Stimulated activated CD4-positive, alpha-beta T cell treated with anti-CD3 and anti-CD28 coated beads, Interleukin-2, amount 100 ng/mL, for 48 hours (primary cell): ENCODE measurements at regions not wholly inside any gene's neighbourhood (a gene's known extent, or its start where the extent isn't known, plus 50 kb on each side); places are given as distances from the start of the nearest gene placed in this dataset.

Experiments
- DNase-seq, 2 donors: peaks; one replicate each; pipeline ENCODE4 v3.0.0-alpha.2; 2020

- no peak for DNase-seq
These were observed 302.9 kb upstream of the RARB start for GRCh38 chr3:25125201-25125600.

- no peak for DNase-seq
These were observed 299.3 kb upstream of the RARB start for GRCh38 chr3:25128735-25129134.

GRCh38 chr3:25130724-25131520, 297.1 kb upstream of the RARB start:
- DNase-seq: no peak

DNA sequence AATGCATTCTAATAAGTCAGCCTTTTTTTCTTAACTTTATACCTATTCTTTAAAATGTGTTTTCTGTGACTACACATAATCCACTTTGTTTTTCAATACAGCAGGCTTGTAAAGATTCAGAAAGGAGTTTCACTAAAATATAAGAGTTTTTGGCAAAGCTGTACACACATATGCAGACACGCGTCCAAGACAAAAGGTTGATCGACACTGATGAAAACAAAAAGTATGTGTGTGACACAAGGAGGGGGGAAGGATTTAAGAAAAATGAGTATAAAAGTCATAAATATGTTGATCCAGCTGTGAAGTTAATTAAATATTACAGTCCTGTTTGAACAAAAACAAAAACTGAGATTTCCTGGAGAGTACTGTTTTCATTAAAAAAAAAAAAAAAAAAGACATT, 294.5 kb upstream of the RARB start:
- DNase-seq: no peak

GRCh38 chr3:25137606-25138005, 290.5 kb upstream of the RARB start:
- DNase-seq: no peak

DNA sequence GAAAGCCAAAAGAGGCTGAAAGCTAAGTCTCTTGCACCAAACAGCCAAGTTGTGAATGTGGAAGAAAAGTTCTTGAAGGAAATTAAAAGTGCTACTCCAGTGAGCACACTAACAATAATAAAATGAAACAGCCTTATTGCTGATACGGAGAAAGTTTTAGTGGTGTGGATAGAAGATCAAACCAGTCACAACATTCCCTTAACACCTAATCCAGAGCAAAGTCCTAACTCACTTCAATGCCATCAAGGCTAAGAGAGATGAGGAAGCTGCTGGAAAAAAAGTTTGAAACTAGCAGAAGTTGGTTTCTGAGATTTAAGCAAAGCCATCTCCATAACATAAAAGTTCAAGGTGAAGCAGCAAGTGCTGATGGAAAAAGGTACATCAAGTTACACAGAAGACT, 288.8 kb upstream of the RARB start:
- DNase-seq: no peak

DNA sequence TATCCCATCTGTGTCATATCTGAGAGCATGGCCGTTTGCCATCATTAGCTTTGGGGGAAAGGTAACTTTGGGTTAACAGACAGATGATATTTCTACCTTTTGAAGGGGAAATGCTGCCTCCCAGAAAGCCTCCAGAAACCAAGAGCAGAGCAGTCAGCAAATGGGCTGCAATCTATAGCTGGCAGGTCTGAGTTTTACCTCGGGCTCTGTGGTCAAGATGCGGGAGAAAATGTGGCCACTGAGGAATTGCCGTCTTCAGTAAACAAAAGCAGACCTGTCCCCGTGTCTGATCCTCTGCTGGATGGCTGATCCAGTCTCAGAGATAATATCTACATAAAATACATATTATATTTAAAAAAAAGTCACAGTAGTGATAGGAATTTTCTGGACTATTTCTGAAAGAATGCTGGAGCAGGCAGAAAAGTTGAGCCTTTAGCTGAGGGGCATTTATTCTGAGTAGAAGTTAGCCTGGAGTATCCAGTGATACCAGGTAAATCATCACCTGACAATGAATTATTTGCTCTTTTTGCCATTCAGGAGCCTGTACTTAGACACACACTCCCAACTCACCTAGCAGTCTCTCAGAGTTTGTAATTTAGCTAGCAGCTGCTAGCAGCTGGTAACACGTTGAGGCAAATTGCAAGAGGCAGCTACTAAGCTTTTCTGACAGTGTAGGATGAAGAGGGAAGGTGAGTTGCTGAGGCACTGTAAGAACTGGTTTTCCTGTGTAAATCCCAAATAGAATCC, 285.3 kb upstream of the RARB start:
- DNase-seq: no peak

- DNase-seq: no peak
These were observed 284.6 kb upstream of the RARB start for GRCh38 chr3:25143356-25144025.

DNA sequence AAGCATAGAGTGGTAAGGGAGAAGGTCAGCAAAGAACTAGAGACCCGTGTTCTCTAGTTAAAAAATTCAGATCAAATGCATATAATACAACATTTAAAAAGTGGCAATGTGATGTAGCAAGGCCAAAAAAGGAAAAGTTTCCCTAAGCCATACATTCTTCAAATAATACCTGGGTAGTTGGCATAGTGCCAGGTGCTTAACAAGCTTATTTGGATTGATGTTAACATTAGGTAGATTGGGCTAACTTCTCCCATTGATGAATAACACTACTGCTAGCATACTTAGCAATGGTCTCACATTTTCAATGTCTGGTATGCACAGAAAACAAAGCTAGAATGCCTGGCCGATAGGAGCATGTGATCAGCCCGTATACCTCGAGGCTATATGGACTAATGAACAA, 283.6 kb upstream of the RARB start:
- no peak for DNase-seq

DNA sequence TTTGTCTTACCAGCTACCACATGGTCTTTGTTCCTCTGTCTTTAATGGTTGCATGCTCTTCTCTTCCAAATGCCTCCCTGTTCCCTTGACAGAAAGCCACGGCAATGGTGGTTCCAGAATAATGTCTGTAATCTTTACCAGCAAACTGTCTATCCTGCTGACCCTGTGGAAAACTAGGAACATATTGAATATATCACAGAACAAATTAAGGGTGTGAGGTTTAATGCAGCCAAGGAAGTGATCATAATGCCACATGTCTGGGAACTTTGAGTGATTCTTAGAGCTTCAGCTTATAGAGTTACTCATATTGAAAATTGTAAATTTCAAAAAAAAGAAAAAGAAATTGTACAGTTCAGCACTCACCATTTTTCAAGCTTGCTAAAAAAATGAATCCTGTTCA, 282.9 kb upstream of the RARB start:
- no peak for DNase-seq

GRCh38 chr3:25150199-25150598, 277.9 kb upstream of the RARB start:
- DNase-seq: no peak

GRCh38 chr3:25151281-25151902, 276.7 kb upstream of the RARB start:
- DNase-seq: no peak

- DNase-seq: no peak
These were observed 276.2 kb upstream of the RARB start for GRCh38 chr3:25151903-25152295.

DNA sequence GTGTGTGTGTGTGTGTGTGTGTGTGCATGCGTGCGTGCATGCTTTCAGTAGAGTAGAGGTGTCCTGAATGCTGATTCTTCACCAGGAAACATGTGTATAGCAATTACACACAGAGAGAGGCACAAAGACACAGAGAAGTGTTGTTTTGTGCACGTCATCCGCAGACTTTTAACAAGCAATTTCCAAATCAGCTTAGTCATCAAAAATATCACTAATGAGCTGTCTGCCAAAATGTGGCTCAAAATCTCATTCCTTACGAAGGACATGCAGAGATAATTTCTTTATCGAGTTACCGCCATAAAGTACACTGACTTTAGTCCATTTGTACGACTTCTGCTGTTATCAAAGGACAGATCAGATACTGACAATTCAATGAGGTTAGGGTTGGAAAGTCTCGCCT, 274.9 kb upstream of the RARB start:
- no peak for DNase-seq

DNA sequence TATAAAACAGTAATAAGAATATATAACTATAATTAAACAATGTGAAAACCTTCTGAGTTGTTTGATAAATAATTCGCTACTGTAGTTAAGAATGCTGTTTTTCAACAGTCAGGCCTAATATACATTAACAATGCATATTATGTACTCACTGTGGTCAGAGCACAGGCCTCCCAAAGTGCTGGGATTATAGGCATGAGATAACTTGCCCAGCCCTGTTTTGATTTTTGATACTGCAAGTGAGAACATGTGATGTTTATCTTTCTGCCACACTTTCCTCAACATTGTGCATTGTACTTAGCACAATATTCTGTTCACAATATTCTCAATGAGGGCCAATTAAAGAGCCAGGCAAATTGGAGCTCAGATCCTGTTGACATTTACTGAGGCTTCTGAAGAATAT, 274.5 kb upstream of the RARB start:
- no peak for DNase-seq

GRCh38 chr3:25155652-25156471, 272.2 kb upstream of the RARB start:
- DNase-seq: no peak

- no peak for DNase-seq
These were observed 271.4 kb upstream of the RARB start for GRCh38 chr3:25156626-25157025.

- DNase-seq: no peak
These were observed 262.8 kb upstream of the RARB start for GRCh38 chr3:25165306-25165705.

DNA sequence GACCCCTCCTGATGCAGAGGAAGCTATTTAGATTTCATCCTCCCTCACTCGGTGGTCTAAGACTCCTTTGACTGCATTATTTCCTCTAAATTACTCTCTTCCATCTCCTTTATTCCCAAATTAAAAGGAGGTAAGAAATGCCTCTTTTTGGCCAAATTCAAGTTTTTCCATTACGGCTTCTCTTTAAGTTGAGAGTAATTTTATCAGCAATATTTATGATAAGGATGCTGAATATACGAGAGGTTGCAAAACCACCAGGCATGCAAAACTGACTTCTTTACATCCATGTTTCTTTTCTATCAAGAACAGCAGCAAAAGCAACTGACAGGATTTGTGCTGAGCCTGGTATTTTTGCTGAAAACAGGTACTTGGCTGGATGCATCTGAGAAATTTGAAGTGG, 262.0 kb upstream of the RARB start:
- no peak for DNase-seq

- no peak for DNase-seq
These were observed 258.9 kb upstream of the RARB start for GRCh38 chr3:25169151-25169550.

GRCh38 chr3:25170021-25170420, 258.0 kb upstream of the RARB start:
- no peak for DNase-seq

DNA sequence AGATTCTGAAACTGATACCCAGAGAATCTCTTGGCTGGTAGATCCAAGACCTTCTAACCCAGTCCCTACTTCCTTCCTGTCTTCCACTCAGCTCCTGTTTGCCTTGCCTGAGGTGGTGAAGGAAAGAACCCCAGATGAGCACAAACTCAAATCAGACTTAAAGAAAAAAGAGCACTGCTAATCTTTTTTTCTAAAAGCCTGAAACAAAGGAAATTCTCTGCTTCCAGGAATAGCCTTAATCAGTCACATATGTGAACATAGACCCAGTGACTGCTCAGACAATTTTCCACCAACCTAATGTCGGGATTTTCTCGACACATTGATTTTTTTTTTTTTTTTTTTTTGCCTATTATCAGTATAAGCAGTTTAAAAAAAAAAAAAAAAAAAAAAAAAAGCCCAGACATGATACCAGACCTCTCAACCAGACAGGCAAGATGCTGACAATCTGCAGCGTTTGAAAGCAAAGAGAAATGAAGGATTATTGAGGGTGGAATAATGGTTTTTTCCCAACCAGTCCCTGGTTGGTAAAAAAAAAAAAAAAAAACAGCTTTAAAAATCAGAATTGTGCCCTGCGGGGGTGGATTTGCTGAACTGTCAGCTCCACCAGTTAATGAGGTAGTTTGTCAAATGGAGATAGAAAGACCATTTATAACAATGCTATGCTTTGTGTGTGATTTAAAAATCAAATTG, 256.8 kb upstream of the RARB start:
- DNase-seq: no peak
